ENCODE measurements at regions not wholly inside any gene's neighbourhood (a gene's known extent, or its start where the extent isn't known, plus 50 kb on each side); places are given as distances from the start of the nearest gene placed in this dataset.

DNA sequence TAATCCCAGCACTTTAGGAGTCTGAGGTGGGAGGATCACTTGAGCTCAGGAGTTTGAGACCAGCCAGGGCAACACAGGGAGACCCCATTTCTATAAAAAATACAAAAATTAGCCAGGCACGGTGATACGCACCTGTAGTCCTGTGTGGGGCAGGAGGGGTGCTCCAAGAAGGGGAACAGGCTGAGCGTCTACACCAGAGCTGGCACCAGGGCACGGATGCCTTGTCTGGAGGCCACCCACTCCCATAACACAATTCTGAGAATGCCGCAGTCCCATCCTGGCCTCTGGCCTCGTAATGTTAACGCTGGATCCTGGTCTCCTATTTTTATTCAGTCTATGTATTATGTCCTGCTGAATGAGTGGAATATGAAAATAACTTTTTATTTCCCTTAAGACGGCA, 161.3 kb downstream of the WSCD1 start:
- DNase-seq (ENCODE audit: low spot score in 2 of 2) (no peak), FAIRE-seq (no peak)

DNA sequence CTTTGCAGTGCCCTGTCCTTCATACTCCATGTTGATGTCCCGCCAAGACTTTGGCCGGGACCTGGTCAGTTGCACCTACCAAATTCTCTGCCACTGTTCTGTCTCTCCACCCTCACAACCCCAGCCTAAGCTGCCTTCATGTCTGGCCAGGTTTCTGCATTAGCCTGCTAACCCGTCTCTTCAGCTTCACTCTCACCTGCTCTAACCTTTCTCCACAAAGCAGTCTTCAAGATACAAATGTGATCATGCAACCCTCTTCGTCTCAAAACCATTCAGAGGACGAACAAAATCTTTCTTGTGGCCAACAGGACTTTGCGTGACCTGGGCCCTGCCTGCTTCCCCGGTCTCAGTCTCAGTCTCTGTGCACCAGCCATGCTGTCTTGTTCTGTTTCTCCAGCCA, 148.2 kb downstream of the WSCD1 start:
- no peak for DNase-seq (ENCODE audit: low spot score in 2 of 2)
- FAIRE-seq, result no peak

DNA sequence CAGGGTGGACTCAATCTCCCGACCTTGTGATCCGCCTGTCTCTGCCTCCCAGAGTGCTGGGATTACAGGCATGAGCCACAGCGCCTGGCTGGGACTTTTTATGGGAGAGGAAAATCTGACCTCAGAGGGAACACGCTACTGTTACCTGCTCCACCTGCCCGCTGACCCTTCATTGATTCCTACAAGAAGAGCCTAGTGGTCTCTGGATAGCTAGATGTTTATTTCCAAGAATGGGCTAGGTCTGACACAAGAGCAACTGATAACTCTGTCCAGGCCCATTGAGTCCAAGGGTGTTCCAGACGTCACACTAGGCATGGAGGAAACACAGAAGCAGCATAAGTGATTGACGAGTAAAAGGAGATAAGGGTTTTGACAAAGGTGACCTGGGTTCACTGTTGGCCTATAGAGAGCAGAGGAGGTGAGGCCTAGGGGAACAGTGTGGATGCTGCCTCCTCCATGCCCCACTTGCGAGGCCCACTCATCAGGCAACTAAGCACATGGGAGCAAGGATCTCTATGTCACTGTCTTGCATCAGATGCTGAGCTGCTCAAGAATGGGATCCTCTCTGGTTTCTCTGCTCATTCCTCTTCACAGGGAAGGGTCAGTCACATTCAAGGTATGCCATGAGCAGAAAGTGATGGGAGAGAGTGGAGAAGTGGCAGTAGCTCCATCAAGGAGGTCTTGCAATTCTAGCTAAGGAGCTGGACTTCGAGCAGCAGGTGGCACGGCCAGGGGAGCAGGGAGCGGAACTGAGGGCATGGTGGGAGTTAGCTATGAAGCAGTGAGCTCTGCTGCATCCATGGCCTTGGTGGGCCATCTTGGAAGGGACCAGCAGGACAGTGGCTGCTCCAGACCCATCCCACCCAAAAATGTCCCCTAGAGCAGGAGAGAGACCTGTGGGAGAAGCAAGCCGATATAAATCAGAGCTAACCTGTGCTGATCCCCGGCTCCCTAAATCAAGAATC, 145.2 kb downstream of the WSCD1 start:
- FAIRE-seq (no peak), DNase-seq (ENCODE audit: low spot score in 2 of 2) (no peak)

DNA sequence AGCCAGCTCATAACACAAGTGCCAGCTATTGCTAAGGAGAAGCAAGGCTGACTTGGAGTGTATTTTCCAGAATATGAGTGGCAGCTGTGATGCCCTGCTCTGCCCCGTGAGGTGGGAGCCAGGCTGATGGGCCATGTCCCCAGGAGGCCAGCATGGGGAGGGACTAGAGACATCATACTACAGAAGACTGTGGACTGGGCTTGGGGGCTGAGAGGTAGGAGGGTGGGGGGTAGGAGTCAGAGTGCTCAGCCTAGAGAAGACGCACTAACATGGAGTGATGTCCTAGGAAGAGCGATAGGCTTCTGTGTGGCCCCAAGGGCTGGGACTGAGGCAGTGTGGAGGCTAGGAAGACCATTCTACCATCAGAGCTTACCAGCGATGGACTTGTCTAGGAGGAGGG, 143.7 kb downstream of the WSCD1 start:
- DNase-seq (ENCODE audit: low spot score in 2 of 2) (no peak), FAIRE-seq (no peak)

DNA sequence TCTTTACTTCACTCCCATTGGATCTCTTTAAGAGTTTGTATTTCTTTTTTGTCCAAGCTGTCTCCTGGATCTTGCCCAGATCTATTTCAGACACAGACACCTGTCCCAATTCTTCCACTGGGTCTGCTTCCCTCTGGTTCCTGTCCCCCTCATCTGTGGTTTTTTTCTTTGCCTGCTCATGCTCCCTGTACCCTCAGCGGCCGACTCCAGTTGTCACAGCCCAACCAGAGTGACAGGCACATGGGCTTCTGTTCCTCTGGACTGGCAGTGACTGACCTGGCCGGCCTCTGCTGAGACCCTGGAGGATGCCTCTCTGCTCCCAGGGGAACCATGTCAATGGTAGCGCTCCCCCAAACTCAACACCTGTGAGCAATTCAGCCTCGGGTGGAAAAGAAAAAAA, 142.6 kb downstream of the WSCD1 start:
- FAIRE-seq, result no peak
- no peak for DNase-seq (ENCODE audit: low spot score in 2 of 2)

DNA sequence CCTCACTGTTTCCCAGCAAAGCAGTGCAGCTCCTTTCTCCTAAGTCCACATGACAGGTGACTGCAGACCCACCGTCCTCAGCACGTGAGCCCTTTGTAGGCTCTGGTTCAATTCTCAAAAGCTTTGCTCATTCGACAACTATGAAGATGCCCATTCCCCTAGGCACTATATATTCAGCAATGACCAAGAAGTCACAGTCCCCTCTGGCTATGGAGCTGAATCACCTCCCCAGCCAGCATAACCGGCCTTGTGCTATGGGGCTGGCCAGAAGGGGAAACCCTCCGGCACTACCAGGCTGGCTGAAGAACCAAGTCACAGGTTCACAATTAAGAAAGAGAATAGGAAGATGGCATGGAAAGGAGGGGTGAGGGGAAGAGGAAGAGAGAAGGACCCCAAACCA, 139.7 kb downstream of the WSCD1 start:
- FAIRE-seq (no peak), DNase-seq (ENCODE audit: low spot score in 2 of 2) (no peak)

DNA sequence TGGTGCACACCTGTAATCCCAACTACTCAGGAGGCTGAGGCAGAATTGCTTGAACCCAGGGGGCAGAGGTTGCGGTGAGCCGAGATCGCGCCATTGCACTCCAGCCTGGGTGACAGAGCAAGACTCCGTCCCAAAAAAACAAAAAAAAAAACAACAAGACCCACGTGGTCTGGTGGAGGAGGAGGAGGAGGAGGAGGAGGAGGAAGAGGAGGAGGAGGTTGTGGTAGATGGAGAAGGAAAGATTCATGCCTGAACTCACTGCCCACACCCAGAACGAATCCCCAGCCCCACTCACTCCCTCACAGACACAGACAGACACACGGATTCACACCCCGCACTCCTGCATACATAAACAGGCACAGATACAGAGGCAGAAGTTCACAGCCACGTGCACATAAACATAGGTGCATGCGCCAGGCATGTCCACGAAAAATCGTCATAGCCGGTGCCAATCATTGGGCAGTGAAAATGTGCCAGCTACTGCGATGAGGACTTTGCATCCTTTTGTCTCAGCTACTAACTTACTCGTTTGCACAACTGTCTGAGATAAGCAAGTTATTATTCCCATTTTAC, 138.5 kb downstream of the WSCD1 start:
- FAIRE-seq, result no peak
- DNase-seq (ENCODE audit: low spot score in 2 of 2), result no peak

DNA sequence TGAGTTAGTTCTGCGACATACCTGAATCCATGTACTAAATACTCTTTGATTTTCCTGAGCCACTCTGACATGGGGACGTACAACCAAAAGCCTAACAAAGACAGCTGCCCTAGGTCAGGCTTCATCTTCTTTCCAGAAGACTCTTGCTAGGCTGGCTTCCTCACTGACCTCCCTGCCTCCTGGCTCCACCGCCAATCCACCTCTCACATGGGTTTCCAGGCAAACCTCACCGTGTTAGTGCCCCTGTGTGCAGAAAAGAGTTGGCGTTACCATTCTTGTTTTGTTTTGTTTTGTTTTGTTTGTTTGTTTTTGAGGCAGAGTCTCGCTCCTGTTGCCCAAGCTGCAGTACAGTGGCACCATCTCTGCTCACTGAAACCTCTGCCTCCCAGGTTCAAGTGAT, 135.3 kb downstream of the WSCD1 start:
- FAIRE-seq (no peak), DNase-seq (ENCODE audit: low spot score in 2 of 2) (no peak)

DNA sequence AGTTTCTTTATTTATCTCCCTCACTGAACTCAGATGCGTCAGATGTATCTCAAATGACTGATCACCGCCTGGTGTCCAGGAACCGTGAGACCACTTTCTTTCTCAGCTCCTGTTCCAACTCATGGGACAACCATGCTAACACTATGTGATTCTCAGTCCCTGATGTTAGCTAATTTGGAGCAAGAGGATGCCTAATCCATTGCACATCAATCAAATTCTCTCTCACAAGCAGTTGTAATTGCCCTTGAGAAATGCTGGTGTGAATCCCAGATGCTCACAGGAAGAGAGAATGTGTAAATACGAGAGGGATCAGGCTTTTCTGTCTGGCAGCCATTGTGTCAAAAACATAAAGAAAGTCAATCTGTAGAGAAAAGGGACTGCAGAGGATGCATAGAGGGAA, 134.9 kb downstream of the WSCD1 start:
- DNase-seq (ENCODE audit: low spot score in 2 of 2) (no peak), FAIRE-seq (no peak)

DNA sequence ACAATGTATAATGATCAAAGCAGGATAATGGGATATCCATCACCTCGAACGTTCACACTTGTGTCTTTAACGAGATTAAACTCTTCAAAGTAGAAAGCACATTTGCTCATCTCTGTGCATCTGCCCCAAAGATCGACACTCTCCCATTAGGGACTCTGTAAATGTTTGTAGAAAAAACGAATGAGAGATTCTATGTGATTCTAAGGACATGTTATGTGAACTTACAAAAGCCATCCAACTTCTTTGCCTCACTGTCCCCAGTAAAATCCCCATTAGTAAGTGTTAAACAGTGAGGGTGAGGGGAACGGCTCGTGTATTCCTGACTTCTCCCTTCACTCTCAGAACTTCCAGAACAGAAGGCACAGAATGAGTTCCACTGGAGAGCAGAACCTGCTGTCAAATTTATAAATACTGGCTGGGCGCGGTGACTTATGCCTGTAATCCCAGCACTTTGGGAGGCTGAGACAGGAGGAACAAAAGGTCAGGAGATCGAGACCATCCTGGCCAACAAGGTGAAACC, 134.1 kb downstream of the WSCD1 start:
- FAIRE-seq, result no peak
- DNase-seq (ENCODE audit: low spot score in 2 of 2), result no peak

DNA sequence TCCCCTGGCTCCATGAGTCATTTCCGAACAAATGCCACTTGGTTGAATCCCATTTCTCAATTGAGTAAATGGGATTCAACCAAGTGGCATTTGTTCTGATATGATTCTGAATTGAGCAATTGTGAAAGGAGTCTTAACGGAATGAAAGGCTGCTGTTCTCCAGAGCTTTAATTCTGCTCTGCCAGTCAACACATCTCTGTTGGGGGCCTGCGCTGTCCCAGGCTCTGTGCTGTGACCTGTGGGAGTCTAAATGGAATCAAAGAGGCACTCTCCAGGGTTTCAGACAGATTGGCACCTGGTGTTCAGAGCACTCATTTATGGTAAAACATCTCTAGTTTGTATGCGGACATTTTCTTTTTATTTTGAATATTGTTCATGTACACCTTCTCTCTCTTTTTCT, 126.2 kb downstream of the WSCD1 start:
- DNase-seq (ENCODE audit: low spot score in 2 of 2) (no peak), FAIRE-seq (no peak)

DNA sequence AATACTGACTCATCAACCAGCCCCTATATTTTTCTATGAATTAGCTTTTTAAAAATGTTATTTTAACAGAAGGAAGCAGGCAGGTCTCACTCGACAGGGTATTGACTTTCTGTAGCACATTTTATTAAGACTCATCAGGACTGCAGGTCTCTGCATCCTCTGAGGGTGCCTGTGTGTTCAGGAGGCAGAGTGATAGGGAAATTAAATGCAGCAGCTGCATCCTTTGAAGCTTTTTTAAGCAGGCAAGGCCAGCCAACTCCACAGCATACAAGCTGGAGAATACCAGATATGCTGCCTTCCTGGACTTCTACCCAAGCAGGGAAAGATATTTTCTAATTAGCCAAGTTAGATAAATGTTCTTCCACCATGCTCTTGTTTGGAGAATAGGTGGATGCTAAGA, 124.9 kb downstream of the WSCD1 start:
- FAIRE-seq (no peak), DNase-seq (ENCODE audit: low spot score in 2 of 2) (peak in 1 of 2 donors; percentile 38)

DNA sequence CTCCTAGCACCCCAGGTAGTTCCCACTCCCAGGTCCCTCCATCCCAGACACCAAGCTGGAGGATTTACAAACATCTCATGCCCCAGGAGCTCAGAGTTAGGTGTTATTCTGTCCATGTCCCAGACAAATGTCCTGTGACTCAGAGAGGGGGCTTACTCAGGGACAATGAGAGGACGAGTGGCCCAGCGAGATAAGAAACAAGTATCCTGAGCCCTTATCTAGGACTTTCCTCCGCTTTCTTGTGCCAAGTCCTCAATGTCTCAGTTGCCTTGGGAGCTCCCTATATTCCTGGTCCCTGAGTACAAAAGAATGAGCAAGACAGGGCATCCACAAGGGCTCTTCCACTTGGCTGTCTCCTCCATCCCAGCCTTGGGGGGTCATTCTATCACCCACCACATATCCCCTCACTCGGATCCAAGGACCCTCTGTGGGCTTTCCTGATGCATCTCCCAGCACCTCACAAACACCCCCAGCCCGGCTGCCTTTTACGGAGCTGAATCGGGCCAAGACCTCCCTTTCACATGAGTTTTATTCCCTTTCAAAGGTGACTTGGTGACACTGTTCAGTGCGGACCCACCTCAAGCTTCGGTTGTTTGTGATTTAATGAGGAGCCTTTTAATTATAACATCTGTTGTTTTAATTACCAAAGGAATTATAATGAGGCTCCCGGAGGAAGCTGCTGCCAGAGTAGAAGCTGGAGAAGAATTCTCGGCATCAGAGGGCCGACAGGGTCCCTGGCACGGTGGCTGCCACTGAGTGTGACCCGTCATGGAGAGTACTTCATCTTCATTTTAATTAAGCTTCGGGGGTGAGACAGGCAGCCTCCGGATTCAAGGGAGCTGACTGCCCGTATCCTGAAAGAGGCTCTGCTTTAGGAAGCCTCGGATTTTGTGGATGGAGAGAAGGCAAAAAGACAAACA, 121.5 kb downstream of the WSCD1 start:
- DNase-seq (ENCODE audit: low spot score in 2 of 2) (no peak), FAIRE-seq (no peak)

DNA sequence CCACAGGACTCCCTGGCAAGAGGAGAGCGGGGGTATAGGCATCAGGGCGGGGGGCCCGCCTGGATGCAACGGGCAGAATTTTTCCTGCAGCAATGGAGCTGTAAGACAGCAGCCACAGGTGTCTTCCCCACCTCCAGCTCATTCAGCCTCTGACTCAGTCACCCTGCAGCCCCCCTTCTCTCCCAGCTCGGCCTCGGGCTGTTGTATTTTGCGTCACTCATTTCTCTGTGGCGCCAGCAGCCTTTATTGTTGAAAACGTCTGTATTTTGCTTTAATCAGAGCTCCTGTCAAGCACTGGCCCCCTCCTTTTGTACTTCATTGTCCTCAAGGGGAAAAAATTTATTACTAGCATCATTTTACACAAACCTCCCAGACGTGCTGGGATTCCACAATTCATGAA, 117.7 kb downstream of the WSCD1 start:
- DNase-seq (ENCODE audit: low spot score in 2 of 2) (no peak), FAIRE-seq (no peak)

DNA sequence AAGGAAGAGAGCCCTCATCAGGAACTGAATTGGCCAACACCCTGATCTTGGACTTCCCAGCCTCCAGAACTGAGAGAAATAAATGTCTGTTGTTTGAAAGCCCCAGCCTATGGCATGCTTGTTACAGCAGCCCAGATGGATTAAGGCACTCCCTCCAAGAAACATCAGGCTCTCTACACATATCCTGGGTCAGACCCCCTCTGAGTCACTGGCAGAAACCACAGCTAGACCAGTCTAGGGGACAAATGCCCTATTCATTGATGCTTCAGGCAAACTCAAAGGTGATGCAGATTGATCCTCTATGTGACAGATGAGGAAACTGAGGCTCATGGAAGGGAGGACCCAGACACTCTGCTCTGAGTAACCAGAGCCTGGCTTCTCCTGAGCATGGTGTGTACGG, 116.8 kb downstream of the WSCD1 start:
- FAIRE-seq, result no peak
- DNase-seq (ENCODE audit: low spot score in 2 of 2), result no peak

DNA sequence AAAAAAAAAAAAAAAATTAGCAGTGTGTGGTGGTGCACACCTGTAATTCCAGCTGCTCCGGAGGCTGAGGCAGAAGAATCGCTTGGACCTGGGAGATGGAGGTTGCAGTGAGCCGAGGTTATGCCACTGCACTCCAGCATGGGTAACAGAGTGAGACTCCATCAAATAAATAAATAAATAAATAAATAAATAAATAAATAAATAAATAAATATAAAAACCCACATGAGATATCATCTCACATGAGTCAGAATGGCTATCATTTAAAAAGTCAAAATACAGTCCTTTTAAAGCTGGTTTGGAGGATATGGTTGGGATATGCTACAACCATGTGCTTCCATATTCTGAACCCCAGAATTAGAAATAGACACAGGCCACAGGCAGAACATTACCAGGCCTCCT, 114.3 kb downstream of the WSCD1 start:
- DNase-seq (ENCODE audit: low spot score in 2 of 2) (no peak), FAIRE-seq (no peak)

DNA sequence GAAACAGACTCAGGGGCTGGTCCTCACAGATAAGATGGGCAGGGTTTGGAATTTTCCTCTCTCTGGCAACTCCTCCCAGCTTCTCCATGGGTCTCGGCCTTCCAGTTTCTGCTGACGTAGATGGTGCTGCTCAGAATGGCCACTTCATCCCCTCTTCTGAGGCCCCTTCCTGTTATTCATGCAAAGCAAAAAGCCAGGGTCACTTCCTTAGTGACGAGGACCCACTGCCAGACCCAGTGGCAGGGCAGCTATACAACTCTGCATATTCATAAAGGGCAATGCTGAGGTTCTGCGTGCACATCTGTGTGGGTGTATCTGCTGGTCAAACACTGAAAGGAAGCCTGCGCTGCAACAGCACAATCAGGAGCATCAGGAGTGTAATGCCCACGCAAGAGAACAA, 108.8 kb downstream of the WSCD1 start:
- DNase-seq (ENCODE audit: low spot score in 2 of 2) (no peak), FAIRE-seq (no peak)

DNA sequence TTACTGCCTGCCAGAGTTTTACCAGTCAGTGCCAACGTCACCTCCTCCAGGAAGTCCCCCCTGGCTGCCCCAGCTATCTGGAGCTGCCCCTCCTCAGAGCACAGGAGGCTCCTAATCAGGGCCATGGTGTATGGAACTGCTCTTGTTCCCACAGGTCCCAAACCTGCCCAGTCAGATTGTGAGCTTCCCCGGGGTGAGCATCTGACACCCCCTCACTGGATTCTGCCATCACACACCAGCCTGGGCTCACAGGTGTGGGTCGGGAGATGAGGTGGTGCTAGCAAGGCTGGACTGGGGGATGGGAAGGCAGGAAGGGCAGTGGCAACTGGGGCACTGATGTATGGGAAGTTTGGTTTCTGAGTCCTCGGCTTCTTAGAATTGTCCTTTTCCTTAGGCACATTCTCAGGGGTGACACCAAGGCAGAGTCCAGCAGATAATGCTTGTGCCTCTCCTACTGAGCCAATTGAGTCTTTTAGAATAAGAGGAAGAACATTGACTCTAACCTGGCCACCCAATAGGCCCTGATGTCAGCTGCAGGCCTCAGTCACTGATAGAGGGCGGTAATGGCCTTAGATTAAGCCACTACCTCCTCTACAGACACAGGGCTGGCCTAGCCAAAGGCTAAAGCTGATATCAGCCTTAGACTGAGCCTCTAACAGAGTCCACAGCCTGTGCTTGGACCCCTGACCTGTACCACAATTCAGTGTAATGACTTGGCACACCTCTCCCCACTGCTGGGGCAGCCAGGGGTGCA, 107.9 kb downstream of the WSCD1 start:
- FAIRE-seq, result no peak
- DNase-seq (ENCODE audit: low spot score in 2 of 2), result no peak

Measured in frontal cortex (tissue), 3 donors.